ENCODE measurements at regions not wholly inside any gene's neighbourhood (a gene's known extent, or its start where the extent isn't known, plus 50 kb on each side); places are given as distances from the start of the nearest gene placed in this dataset.
A peak's percentile ranks its signal among the peaks of the same experiment; 100 is the strongest.

DNA sequence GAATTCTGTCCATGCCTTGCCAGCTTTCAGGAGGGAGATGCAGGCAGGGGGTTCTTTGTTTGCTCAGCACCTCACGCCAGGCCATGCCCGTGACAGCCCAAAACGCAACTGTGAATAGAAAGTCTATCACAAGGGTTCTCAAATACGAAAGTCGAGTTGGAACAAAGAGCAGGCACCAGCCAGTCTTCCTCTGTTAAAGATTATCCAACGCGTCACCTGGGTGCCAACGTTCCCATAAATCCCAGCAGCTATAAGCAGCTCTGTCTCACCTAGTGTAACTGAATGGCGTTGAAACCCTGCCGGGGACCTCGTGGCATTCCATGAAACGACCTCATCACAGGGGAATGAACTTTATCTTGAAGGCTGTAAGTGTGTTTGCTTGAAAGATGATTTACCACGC lies 84.8 kb upstream of the GATA6 start:
- TF ChIP-seq, protein P1, sequence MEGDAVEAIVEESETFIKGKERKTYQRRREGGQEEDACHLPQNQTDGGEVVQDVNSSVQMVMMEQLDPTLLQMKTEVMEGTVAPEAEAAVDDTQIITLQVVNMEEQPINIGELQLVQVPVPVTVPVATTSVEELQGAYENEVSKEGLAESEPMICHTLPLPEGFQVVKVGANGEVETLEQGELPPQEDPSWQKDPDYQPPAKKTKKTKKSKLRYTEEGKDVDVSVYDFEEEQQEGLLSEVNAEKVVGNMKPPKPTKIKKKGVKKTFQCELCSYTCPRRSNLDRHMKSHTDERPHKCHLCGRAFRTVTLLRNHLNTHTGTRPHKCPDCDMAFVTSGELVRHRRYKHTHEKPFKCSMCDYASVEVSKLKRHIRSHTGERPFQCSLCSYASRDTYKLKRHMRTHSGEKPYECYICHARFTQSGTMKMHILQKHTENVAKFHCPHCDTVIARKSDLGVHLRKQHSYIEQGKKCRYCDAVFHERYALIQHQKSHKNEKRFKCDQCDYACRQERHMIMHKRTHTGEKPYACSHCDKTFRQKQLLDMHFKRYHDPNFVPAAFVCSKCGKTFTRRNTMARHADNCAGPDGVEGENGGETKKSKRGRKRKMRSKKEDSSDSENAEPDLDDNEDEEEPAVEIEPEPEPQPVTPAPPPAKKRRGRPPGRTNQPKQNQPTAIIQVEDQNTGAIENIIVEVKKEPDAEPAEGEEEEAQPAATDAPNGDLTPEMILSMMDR (IDR thresholded peaks at IDR 0.05), result peak in 1 of 7 experiments; percentile 1
- TF ChIP-seq POLR2A (IDR thresholded peaks at IDR 0.05) (no peak), EP300 (IDR thresholded peaks at IDR 0.05) (no peak), POLR2AphosphoS5 (IDR thresholded peaks at IDR 0.05) (peak in 2 of 3 donors; percentile 51 to 57)

All from stomach (tissue), 4 donors.